Karpas-422 (cell line): ENCODE measurements at regions not wholly inside any gene's neighbourhood (a gene's known extent, or its start where the extent isn't known, plus 50 kb on each side); places are given as distances from the start of the nearest gene placed in this dataset.

Experiments used
- DNase-seq: peaks from one replicate; pipeline ENCODE4 v3.0.0-alpha.2; 2015
- H2AFZ ChIP-seq: fragments of 200-600 bp; sonication (generic); 2 replicates; pipeline ENCODE4 v1.6.1; 2014; ENCODE audit warnings: antibody characterized with exemption, low read length, mixed read lengths
- H3K27ac ChIP-seq: fragments of 200-600 bp; sonication (generic); 2 replicates; pipeline ENCODE4 v1.5.1; 2014; ENCODE audit warnings: mild to moderate bottlenecking, low read length, moderate library complexity
- H3K27me3 ChIP-seq: fragments of 200-600 bp; sonication (generic); 2 replicates; pipeline ENCODE4 v1.6.1; 2014; ENCODE audit warnings: low read length, mixed read lengths
- H3K36me3 ChIP-seq: fragments of 200-600 bp; sonication (generic); 2 replicates; pipeline ENCODE4 v1.6.1; 2014; ENCODE audit warnings: low read length, mixed read lengths; ENCODE audit not compliant: insufficient read depth
- H3K4me1 ChIP-seq: fragments of 200-600 bp; sonication (generic); 2 replicates; pipeline ENCODE4 v1.6.1; 2014; ENCODE audit warnings: mild to moderate bottlenecking, low read length, mixed read lengths
- H3K4me2 ChIP-seq: fragments of 200-600 bp; sonication (generic); 2 replicates; pipeline ENCODE4 v1.6.1; 2014; ENCODE audit warnings: low read length, low read depth, mild to moderate bottlenecking; ENCODE audit not compliant: poor library complexity, severe bottlenecking
- H3K4me3 ChIP-seq: fragments of 200-600 bp; sonication (generic); 2 replicates; pipeline ENCODE4 v1.5.1; 2014; ENCODE audit warnings: mild to moderate bottlenecking, antibody characterized with exemption, low read length, mixed read lengths
- H3K79me2 ChIP-seq: fragments of 200-600 bp; sonication (generic); 2 replicates; pipeline ENCODE4 v1.6.1; 2014; ENCODE audit warnings: mild to moderate bottlenecking, low read length, mixed read lengths
- H3K9ac ChIP-seq: fragments of 200-600 bp; sonication (generic); 2 replicates; pipeline ENCODE4 v1.6.0; 2014; ENCODE audit warnings: low read length
- H3K9me2 ChIP-seq: fragments of 200-600 bp; sonication (generic), shearing (Covaris generic); replicated peaks from 2 replicates; pipeline ENCODE4 v1.6.0; 2014; ENCODE audit warnings: mild to moderate bottlenecking, low read length, moderate library complexity; ENCODE audit not compliant: insufficient read depth
- H3K9me3 ChIP-seq: fragments of 300-700, 200-600 bp; sonication (generic); 2 replicates; pipeline ENCODE4 v1.6.1; 2014; ENCODE audit warnings: low read length, mixed read lengths
- H4K20me1 ChIP-seq: fragments of 200-600 bp; sonication (generic); 2 replicates; pipeline ENCODE4 v1.6.1; 2014; ENCODE audit warnings: mild to moderate bottlenecking, antibody characterized with exemption, low read length, low read depth; ENCODE audit not compliant: insufficient read depth

- Histone ChIP-seq H3K36me3 (no peaks in the 10 kb centered on the region), H3K9ac (no peak overlapping the region), H3K9me3 (no peaks in the 10 kb centered on the region), H3K9me2 (no peaks in the 10 kb centered on the region), H3K4me3 (no peak overlapping the region), H3K79me2 (no peaks in the 10 kb centered on the region), H2AFZ (no peak overlapping the region), H3K27me3 (no peaks in the 10 kb centered on the region), H4K20me1 (no peaks in the 10 kb centered on the region), H3K4me1 (no peaks in the 10 kb centered on the region), H3K4me2 (no peak overlapping the region), H3K27ac (no peak overlapping the region)
- no peak for DNase-seq
These were observed 114.5 kb upstream of the C1orf21 start for GRCh38 chr1:184272175-184272866.

- Histone ChIP-seq H3K4me3 (no peak overlapping the region), H2AFZ (no peak overlapping the region), H3K4me1 (no peaks in the 10 kb centered on the region), H4K20me1 (no peaks in the 10 kb centered on the region), H3K9me3 (no peaks in the 10 kb centered on the region), H3K79me2 (no peaks in the 10 kb centered on the region), H3K4me2 (no peak overlapping the region), H3K9ac (no peak overlapping the region), H3K27me3 (no peaks in the 10 kb centered on the region), H3K36me3 (no peaks in the 10 kb centered on the region), H3K9me2 (no peaks in the 10 kb centered on the region), H3K27ac (no peak overlapping the region)
- no peak for DNase-seq
These were observed 110.4 kb upstream of the C1orf21 start for GRCh38 chr1:184276416-184276815.

GRCh38 chr1:184279911-184280458 lies 106.8 kb upstream of the C1orf21 start:
- no peak for DNase-seq
- H3K27me3 ChIP-seq = no peaks in the 10 kb centered on the region
- no peaks in the 10 kb centered on the region for H3K9me3 ChIP-seq
- no peak overlapping the region for H3K4me2 ChIP-seq
- H3K9me2 ChIP-seq = no peaks in the 10 kb centered on the region
- H3K79me2 ChIP-seq = no peaks in the 10 kb centered on the region
- no peaks in the 10 kb centered on the region for H3K36me3 ChIP-seq
- H4K20me1 ChIP-seq = no peaks in the 10 kb centered on the region
- no peaks in the 10 kb centered on the region for H3K4me1 ChIP-seq
- no peak overlapping the region for H3K9ac ChIP-seq
- no peak overlapping the region for H2AFZ ChIP-seq
- no peak overlapping the region for H3K4me3 ChIP-seq
- no peak overlapping the region for H3K27ac ChIP-seq

- Histone ChIP-seq H3K27me3 (no peaks in the 10 kb centered on the region), H3K4me2 (no peak overlapping the region), H2AFZ (no peak overlapping the region), H3K4me1 (no peaks in the 10 kb centered on the region), H3K9me2 (no peaks in the 10 kb centered on the region), H3K4me3 (no peak overlapping the region), H3K36me3 (no peaks in the 10 kb centered on the region), H3K9ac (no peak overlapping the region), H3K79me2 (no peaks in the 10 kb centered on the region), H3K9me3 (no peaks in the 10 kb centered on the region), H4K20me1 (no peaks in the 10 kb centered on the region), H3K27ac (no peak overlapping the region)
- DNase-seq = no peak
These were observed 102.8 kb upstream of the C1orf21 start for GRCh38 chr1:184283999-184284398.

- Histone ChIP-seq H3K4me1 (no peaks in the 10 kb centered on the region), H3K4me3 (no peak overlapping the region)
These were observed 101.9 kb upstream of the C1orf21 start for GRCh38 chr1:184284900-184285299.

GRCh38 chr1:184285401-184286087 lies 101.3 kb upstream of the C1orf21 start:
- Histone ChIP-seq H3K4me3 (no peak overlapping the region), H2AFZ (no peak overlapping the region), H3K36me3 (no peaks in the 10 kb centered on the region), H3K9me3 (0 out of 2 replicates have a peak, but pooled peaks cover 4% of the 10 kb centered on the region), H3K4me2 (no peak overlapping the region), H3K9me2 (no peaks in the 10 kb centered on the region), H3K27ac (no peak overlapping the region), H3K27me3 (no peaks in the 10 kb centered on the region), H4K20me1 (no peaks in the 10 kb centered on the region), H3K9ac (no peak overlapping the region), H3K4me1 (no peaks in the 10 kb centered on the region), H3K79me2 (no peaks in the 10 kb centered on the region)
- DNase-seq = no peak

More at GRCh38 chr1:184284900-184285299, 101.9 kb upstream of the C1orf21 start:
- Histone ChIP-seq H2AFZ (no peak overlapping the region), H3K4me2 (no peak overlapping the region), H4K20me1 (no peaks in the 10 kb centered on the region), H3K9me3 (0 out of 2 replicates have a peak, but pooled peaks cover under 1% of the 10 kb centered on the region), H3K27me3 (no peaks in the 10 kb centered on the region), H3K9ac (no peak overlapping the region), H3K36me3 (no peaks in the 10 kb centered on the region), H3K9me2 (no peaks in the 10 kb centered on the region), H3K27ac (no peak overlapping the region), H3K79me2 (no peaks in the 10 kb centered on the region)
- DNase-seq = no peak

GRCh38 chr1:184287001-184287400 lies 99.8 kb upstream of the C1orf21 start:
- H3K4me1 ChIP-seq = no peaks in the 10 kb centered on the region

GRCh38 chr1:184289825-184290550 lies 96.8 kb upstream of the C1orf21 start:
- H3K4me3 ChIP-seq = no peak overlapping the region
- no peaks in the 10 kb centered on the region for H3K79me2 ChIP-seq
- H3K4me1 ChIP-seq = no peaks in the 10 kb centered on the region
- H4K20me1 ChIP-seq = no peaks in the 10 kb centered on the region
- no peak overlapping the region for H3K9ac ChIP-seq
- 0 out of 2 replicates have a peak, but pooled peaks cover 4% of the 10 kb centered on the region for H3K9me3 ChIP-seq
- no peak overlapping the region for H2AFZ ChIP-seq
- H3K4me2 ChIP-seq = no peak overlapping the region
- no peak overlapping the region for H3K27ac ChIP-seq
- H3K9me2 ChIP-seq = no peaks in the 10 kb centered on the region
- no peaks in the 10 kb centered on the region for H3K36me3 ChIP-seq
- DNase-seq = peak; percentile 42
- H3K27me3 ChIP-seq = no peaks in the 10 kb centered on the region

More at GRCh38 chr1:184287001-184287400, 99.8 kb upstream of the C1orf21 start:
- H3K27ac ChIP-seq = no peak overlapping the region
- H3K9me3 ChIP-seq = 0 out of 2 replicates have a peak, but pooled peaks cover 4% of the 10 kb centered on the region
- H3K79me2 ChIP-seq = no peaks in the 10 kb centered on the region
- no peak overlapping the region for H3K9ac ChIP-seq
- H3K36me3 ChIP-seq = no peaks in the 10 kb centered on the region
- no peak for DNase-seq
- H3K4me2 ChIP-seq = no peak overlapping the region
- H3K4me3 ChIP-seq = no peak overlapping the region
- H3K27me3 ChIP-seq = no peaks in the 10 kb centered on the region
- no peak overlapping the region for H2AFZ ChIP-seq
- H4K20me1 ChIP-seq = no peaks in the 10 kb centered on the region
- H3K9me2 ChIP-seq = no peaks in the 10 kb centered on the region
